Skin epidermis (tissue), 12 donors: ENCODE measurements at regions not wholly inside any gene's neighbourhood (a gene's known extent, or its start where the extent isn't known, plus 50 kb on each side); places are given as distances from the start of the nearest gene placed in this dataset.
"Not testable (repeated sequence)": the region's sequence is repeated elsewhere in the genome, so short reads cannot be mapped to it uniquely, and the experiment has no call there.

Source experiments
- H3K27ac ChIP-seq, 21 experiments: fragments of 200-600 bp; sonication (generic) in 11 of 21; one replicate each; pipeline ENCODE4 v1.5.0; 2020; ENCODE audit warnings: mild to moderate bottlenecking in 3 of 21, inconsistent platforms in 2 of 21, moderate library complexity in 2 of 21
- H3K4me3 ChIP-seq, 7 experiments: fragments of 200-600 bp; sonication (generic) in 2 of 7; one replicate each; pipeline ENCODE4 v1.5.0; 2020; ENCODE audit warnings: inconsistent platforms in 2 of 7, mild to moderate bottlenecking in 2 of 7, moderate library complexity in 1 of 7

DNA sequence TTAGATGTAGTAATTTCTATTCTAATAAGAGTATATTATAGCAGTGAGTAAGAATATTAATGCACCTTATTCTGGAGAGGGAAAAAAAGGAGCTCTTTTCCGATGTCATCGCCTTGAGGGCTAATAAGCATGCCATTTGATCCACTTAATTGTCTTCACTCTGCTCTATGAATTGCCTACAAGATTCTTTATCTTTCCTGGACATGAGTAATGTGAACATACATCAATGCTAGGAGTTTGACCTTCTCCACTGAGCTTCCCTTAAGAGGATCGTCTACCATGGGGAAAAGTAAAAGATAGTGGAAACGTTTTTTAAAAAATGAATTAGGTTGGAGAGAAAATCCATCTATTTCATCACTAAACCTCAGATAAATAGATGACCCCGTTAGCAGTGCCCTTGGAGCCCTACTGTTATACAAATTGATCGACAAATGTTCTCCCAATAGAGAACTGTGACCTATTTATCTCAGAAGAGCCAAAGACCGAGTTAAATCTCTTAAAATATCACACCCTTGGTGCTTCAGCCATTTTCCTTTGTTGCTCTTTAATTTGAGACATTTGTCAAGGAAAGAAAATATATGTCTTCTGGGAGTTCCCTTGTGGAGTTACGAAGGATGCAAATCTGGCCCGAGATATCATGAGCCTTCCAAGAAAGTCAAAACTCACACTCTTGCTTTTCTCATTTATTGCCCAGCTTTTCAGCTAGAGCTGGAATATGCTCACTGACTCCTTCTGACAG, 898.5 kb downstream of the KCNJ2 start:
- Histone ChIP-seq H3K4me3 (no peak overlapping the region), H3K27ac (no peak overlapping the region)

DNA sequence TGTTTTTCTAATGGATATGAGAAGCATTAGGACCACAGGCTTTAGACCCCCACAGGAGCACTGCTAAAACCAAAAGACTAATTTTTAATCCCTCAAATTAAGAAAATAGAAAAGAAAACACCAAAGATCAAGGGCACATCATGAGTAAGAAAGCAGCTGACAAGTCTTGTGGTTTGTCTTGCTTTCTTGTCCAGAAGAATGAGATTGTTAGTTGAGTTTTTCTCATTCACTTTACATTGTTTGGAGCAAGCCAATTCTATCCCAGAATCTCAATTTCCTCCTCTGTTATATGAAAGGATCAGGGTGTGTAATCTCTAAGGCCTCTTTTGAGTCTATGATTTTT, 899.0 kb downstream of the KCNJ2 start:
- H3K27ac ChIP-seq = no peak overlapping the region

DNA sequence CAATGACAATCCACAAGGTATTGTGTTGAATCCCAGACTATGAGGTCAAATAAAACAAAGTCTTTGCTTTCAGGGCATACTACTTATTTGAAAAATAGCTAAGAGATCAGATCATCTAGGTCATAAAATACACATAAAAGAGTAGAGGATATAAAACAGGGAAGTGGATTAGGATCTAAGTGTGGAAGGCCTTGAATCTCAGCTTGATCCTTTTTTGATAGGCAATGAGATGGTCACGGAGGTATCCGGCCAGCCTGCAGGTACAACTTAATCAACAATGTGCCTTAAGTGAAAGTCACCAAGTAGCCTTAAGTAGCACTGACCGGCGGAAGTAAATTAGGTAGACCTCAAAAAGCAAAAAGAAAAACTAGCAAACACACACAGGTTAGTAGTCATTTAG, 901.7 kb downstream of the KCNJ2 start:
- Histone ChIP-seq H3K27ac (no peak overlapping the region), H3K4me3 (no peak overlapping the region)

More for the DNA sequence above, 899.0 kb downstream of the KCNJ2 start:
- H3K4me3 ChIP-seq = no peak overlapping the region

DNA sequence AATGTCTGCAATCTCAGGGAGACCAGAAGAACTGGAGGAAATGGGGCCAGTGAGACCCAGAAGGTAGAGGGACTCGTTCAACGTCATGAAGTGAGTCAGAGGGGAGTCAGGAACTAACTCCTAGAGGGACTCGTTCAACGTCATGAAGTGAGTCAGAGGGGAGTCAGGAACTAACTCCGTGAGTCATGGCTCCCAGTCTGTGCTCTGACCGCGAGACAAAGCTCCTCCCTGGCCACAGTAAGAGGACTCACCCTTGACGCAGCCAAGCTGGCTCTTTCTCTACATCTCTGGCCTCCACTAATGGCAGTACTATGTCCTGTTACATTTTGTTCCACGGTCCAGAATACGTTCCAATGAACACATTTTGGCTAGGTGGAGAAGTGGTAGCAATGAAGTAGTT, 902.5 kb downstream of the KCNJ2 start:
- Histone ChIP-seq H3K27ac (no peak overlapping the region), H3K4me3 (no peak overlapping the region)

DNA sequence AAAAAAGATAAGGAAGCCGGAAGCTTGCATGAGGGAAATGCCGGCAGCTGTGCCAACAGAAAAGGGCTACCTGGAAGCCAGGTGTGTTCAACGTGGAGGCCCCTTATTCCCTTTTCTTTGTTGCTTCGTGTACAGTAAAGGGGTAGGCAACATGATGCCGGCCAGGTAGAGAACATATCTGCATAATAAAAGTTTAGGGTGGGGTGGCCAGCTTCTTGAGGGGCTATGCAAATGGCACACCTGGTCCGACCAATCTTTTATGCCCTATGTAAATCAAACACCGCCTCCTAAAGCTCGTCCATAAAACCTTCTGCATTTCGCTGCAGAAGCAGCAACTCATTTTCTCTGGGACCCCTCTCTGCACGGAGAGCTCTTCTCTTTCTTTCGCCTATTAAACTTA, 911.6 kb downstream of the KCNJ2 start:
- no peak overlapping the region for H3K4me3 ChIP-seq
- H3K27ac ChIP-seq = no peak overlapping the region

DNA sequence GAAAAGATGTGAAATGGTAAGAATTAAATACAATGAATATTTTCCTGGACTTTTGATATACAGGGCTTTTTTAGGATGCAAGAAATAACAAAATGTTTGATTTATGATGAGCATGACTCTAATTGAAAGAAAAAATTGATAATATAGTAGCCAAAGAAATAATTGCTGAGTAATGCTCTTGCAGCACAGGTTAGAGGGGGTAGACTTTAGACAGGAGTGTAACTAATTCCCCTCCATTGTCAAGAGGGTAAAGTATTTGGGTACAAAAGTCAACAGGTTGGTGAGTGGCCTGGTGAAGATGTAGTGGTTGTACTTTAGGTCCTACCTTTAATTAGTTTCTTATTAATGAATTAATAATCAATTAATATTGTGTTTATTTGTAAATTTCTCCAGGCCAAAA, 912.3 kb downstream of the KCNJ2 start:
- Histone ChIP-seq H3K4me3 (no peak overlapping the region), H3K27ac (no peak overlapping the region)

DNA sequence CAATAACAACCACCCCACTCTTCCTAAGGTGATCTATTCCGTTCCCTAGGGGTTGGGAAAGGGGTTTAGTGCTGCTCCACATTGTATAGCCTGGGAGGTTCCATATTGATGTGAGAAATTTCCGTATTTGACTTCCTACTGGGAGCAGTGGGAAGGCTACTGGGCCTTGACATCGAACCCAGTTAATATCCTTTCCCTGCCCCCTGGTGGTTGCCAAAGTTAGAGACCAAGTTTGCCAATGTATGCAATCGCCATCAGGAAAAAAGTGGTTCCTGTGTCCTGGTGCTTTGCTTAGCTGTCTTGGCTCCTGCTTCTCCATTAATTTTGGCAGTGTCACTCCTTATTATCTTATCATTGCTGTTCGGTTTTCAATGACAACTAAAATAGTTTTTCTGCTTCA, 914.9 kb downstream of the KCNJ2 start:
- no peak overlapping the region for H3K4me3 ChIP-seq
- no peak overlapping the region for H3K27ac ChIP-seq

DNA sequence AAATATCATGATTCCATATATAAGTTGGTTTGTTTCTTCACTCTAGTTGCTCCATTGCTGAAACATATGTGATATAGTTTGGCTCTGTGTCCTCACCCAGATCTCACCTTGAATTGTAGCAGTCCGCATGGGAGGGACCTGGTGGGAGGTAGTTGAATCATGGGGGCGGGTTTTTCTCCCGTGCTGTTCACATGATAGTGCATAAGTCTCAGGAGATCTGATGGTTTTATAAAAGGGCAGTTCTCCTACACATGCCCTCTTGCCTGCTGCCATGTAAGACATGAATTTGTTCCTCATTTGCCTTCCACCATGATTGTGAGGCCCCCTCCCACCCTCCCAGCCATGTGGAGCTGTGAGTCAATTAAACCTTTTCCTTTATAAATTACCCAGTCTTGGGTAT, 915.5 kb downstream of the KCNJ2 start:
- no peak overlapping the region for H3K4me3 ChIP-seq
- no peak overlapping the region for H3K27ac ChIP-seq

DNA sequence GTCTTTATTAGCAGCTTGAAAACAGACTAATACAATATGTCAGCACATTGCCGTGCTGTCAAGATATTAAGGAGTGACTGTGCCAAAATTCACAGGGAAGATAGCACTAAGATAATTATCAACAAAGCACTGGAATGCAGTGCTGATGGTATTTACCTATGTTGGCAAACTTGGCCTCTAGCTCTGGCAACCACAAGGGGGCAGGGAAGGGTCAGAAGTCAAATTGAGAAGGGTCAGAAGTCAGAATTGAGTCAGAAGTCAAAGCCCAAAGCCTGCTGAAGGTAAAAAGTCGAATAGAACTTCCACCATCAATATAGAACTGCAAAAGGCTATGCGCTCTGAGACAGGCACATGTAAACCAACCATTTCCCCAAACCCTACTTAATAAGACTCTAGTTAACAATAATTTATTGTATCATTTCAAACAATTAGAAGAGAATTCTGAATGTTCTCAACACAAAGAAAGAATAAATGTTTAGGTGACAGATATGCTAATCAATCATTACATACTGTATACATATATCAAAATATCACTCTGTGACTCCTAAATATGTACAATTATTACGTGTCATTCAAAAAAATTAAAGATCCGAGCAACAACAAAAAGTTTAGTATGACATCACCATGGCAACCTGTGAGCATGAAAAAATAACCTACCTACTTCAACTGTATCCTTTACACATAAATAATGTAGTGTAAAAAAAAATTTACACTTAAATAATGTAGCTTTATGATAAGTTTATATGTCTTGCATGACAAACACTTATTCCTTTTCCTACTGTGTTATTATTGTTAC, 916.1 kb downstream of the KCNJ2 start:
- Histone ChIP-seq H3K27ac (no peak overlapping the region), H3K4me3 (no peak overlapping the region)

DNA sequence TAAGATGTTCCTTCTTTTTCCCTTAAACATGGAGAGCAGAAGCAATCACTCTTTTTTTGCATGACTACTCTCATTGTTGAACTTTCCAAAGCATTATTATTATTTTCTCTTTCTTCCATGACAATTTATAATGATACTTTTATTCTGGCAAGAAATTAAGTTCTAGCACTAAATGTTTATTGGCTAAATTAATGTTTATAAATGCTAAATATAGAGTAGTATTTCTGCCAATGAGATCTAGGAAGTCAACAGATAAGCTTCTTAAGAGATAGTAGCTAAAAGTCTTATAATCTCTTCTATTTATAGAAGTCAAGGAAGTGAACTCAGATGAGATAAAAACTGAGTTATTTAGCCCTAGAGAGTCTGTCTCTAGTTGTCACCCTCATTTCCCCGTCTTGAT, 920.1 kb downstream of the KCNJ2 start:
- Histone ChIP-seq H3K4me3 (no peak overlapping the region), H3K27ac (no peak overlapping the region)

DNA sequence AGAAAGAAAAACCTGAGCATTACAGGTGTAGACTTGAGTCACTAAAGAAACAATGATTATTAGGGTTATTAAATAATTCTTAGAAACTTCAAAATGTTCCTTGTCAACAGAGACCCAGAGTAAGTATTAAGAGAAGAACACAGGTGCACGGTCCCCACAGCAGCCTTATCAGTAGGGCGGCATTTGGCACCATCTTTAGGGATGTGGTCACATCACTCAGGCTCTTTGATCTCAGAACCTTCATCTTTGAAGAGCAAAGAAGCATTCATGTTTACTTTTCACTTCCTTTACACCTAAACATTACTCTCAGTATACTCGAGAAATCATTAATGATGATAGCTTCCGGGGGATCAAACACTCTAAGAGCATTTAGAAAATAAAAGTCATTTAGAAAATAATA, 928.7 kb downstream of the KCNJ2 start:
- Histone ChIP-seq H3K27ac (no peak overlapping the region), H3K4me3 (no peak overlapping the region)

DNA sequence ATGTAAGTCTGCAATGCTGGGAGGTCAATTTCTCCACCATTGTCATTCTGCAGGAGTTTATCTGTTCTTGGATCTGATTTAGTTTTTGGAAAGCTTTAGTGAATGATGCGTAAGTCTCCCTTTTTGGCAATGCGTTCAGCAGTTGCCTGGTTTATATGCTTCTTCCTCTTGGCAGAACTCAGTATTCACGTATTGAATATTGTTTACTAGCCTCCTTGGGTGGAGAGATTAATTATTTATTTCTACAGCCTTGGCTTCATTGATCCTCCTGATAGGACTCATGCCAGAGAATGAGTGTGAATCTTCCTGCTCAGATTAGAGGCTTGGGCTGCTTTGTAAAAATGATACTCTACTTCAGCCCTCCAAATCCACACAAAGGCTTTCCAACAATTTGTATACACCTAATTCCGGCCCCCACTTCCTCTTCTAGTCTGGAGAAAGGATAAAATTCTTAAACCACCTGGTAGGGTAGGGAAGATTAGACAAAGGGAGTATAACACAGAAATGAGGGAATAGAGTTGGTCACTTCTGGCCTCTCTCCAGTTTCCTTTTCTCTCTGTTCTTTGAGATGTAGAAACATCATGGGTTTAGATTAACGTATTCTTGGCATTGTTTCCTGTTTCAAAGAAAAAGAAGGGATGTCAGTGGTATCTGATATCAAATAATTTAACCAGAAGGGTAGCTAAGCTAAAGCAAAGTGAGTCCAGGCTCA, 929.8 kb downstream of the KCNJ2 start:
- H3K4me3 ChIP-seq = no peak overlapping the region
- no peak overlapping the region for H3K27ac ChIP-seq

DNA sequence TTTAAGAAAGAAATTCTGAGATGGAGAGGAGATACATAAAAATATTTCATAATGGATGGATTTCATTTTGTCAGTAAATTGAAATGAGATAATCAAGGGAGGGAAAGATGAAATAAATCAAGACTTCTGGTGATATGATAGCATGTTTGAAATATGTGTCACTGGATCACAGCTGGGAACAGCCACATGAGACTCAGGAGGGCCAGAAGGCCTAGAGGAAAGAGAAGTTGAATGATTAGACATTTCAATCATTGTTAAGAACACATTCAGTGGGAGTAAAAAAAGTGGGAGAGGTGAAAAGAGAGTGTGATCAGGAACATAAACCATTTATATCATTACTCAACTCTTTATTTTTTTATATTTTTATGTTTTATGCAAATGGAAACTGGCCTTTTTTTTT, 933.4 kb downstream of the KCNJ2 start:
- Histone ChIP-seq H3K27ac (no peak overlapping the region), H3K4me3 (no peak overlapping the region)

DNA sequence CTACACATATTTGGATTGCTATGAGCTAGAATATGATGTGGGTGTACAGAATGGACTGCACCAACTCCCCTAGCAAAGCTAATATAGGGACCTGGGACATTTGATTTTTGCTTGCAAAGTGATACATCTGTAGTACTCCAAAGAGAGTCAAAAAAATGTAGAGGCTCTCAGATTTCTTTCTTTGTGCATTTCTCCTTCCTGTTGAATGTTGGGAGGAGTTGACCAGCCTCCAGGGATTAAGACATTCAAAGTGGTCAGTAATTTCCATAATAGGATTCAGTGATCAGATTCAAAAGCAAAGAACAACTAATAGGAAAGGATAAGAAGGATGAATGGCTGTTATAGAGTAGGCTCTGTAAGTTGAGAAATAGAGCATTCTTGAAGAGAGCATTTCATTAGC, 934.9 kb downstream of the KCNJ2 start:
- no peak overlapping the region for H3K4me3 ChIP-seq

DNA sequence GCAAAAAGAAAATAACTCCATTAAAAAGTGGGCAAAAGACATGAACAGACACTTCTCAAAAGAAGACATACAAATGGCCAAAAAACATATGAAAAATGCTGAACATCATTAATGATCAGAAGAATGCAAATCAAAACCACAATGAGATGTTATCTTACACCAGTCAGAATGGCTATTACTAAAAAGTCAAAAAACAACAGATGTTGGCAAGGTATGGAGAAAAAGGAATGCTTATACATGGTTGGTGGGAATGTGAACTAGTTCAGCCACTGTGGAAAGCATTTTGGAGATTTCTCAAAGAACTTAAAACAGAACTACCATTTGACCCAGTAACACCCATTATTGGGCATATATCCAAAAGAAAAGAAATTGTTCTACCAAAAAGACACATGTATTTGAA, 936.7 kb downstream of the KCNJ2 start:
- not testable (repeated sequence) for H3K27ac ChIP-seq, H3K4me3 ChIP-seq

More for the DNA sequence above, 934.9 kb downstream of the KCNJ2 start:
- H3K27ac ChIP-seq = no peak overlapping the region

DNA sequence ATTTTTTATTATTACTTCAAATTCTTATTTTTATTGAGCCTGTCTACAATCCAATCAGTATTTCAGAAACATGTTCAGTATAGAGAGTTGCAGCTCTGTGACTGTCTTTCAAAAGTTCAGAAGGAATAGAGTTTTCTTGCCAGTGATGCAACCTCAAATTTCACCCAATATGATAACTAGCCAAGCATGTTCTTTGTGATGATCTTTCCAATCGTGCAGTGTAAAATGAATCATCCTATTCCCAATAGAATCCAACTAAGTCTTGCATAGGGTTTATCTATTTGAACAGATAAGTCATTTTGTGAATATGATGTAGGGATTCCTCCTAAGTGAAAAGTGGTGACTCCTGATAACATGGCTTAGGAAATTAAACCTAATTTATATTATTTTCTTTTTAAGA, 937.8 kb downstream of the KCNJ2 start:
- no peak overlapping the region for H3K27ac ChIP-seq

DNA sequence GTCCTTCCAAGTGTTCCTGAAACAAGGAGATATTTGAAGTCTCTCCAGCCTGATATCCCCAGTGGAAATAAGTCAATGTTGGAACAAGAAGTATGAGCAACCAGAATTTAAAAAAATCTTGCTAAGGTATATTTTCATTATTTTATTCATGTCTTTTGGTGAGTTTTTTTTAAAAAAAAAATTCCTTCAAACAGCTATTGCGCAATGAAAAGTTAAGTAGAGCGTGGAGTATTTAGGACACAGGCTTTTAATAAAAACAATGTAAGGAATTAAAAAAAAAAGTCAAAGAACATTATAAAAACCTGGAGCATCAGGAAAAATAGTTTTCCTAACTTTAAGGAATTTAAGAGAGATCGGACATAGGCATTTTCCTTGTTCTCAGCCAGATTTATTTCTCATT, 940.4 kb downstream of the KCNJ2 start:
- Histone ChIP-seq H3K27ac (no peak overlapping the region), H3K4me3 (no peak overlapping the region)

More for the DNA sequence above, 937.8 kb downstream of the KCNJ2 start:
- no peak overlapping the region for H3K4me3 ChIP-seq

DNA sequence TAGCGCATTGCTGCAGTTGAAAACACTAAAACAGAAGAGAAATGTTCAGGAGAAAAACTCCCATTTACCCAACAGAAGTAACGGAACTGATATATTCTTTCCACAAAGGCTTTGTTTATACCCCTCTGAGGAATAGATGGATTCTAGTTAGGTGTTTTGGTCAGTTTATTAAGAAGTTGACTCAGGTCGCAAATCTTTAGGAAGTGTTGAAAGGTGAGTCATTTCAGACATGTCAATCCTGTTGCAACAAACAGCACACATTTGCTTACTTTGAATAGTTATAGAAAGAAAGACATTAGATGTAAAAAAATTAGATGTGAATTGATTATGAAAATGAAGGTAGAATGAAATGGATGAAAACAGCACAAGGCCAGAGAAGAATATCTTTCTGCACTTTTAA, 941.0 kb downstream of the KCNJ2 start:
- Histone ChIP-seq H3K27ac (no peak overlapping the region), H3K4me3 (no peak overlapping the region)

DNA sequence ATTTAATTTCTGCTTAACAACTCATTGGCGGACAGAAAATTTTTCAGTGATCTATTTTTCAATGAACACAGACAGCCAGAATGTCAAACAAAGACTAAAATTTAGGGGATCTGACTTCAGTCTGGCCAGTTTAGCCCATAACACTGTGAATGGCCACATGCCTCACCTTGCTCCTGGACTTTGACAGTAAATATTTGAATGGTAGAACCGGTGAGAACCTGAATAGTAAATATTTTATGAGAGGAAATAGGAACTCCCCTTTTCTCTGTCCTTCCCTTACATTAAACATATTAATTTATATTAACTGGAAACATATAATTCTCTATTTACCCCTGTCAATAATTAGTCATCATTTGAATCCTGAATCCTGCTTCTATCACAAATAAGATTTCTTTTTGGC, 942.1 kb downstream of the KCNJ2 start:
- H3K27ac ChIP-seq = no peak overlapping the region
- H3K4me3 ChIP-seq = no peak overlapping the region

DNA sequence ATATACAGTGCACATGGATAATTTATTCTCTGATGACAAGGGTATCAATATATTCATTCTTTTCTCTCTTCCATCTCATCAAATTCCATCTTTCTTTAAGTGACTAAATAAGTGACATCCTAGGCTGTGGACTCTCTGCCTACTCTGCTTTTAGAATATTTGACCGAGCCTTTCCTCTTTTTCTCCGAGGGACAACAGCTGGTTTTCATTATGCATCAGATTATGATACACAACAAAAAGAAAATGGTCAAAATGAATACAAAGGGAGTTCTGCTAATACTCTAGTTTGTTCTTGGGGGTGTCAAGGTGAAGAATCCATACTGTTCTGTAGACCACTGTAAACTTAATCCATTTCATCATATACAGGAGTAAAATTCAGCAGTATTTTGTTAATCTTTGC, 942.6 kb downstream of the KCNJ2 start:
- H3K27ac ChIP-seq = no peak overlapping the region

DNA sequence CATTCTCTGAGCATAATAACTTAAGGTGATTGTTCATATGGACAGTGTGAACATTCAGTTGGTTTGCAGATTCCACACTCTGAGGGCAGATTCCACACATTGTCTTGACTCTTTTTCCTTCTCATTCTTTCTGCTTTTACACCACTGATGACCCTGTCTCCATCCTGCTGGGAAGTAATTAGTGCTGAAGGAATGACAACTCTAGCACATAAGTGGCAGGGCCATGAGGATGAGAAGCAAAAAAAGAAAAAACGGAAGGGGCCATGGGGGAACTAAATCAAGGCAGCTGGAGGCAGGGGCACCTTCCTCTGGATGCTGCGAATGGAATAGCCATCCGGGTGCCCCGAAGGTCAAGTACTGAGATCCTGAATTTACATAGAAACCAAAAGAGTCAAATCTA, 944.0 kb downstream of the KCNJ2 start:
- Histone ChIP-seq H3K27ac (peak overlapping the region in 1 of 21 experiments; percentile 15), H3K4me3 (no peak overlapping the region)

More for the DNA sequence above, 942.6 kb downstream of the KCNJ2 start:
- no peak overlapping the region for H3K4me3 ChIP-seq
